Transverse colon (tissue), 3 donors: ENCODE measurements at regions not wholly inside any gene's neighbourhood (a gene's known extent, or its start where the extent isn't known, plus 50 kb on each side); places are given as distances from the start of the nearest gene placed in this dataset.

Experiments used
- EP300 ChIP-seq: sonication (generic); formaldehyde crosslinking; IDR thresholded peaks from one replicate; pipeline ENCODE4 v1.6.1; 2017; ENCODE audit warnings: antibody characterized with exemption, low read depth
- POLR2A ChIP-seq: fragments of 450-650 bp; IDR thresholded peaks from one replicate; pipeline ENCODE4 v1.6.1; 2016; ENCODE audit warnings: antibody characterized with exemption, mild to moderate bottlenecking, moderate library complexity
- TF ChIP-seq, protein P1 (sequence below), 5 experiments: fragments of 200-600 bp in 3 of 5; fragments of 450-650 bp in 2 of 5; sonication (generic) in 3 of 5; IDR thresholded peaks; 1 replicate in 2 of 5; 2 replicates in 3 of 5; pipeline ENCODE4 v1.5.1; 2016 to 2017; ENCODE audit warnings: antibody characterized with exemption in 5 of 5, inconsistent platforms in 3 of 5, mild to moderate bottlenecking in 2 of 5, moderate library complexity in 1 of 5

DNA sequence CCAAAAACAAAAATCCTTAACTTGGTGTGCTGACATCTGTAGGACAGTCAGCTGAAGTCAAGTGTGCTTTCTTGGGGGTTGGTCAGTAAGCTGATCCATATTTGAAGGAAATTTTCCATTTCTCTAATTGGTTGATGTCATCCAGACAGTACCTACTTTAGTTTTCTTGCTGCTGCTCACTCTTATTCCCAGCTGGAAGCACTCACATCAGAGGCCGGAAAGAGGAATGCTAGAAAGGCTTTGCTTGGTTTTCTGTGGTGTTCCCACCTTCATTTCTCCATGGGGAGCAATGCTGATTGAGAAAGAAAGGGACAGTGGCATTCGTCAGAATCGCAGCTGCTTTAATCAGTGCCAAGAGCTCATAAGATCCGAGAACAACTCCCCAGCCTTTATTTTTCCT is 227.0 kb downstream of the C4orf33 start:
- TF ChIP-seq, protein P1, sequence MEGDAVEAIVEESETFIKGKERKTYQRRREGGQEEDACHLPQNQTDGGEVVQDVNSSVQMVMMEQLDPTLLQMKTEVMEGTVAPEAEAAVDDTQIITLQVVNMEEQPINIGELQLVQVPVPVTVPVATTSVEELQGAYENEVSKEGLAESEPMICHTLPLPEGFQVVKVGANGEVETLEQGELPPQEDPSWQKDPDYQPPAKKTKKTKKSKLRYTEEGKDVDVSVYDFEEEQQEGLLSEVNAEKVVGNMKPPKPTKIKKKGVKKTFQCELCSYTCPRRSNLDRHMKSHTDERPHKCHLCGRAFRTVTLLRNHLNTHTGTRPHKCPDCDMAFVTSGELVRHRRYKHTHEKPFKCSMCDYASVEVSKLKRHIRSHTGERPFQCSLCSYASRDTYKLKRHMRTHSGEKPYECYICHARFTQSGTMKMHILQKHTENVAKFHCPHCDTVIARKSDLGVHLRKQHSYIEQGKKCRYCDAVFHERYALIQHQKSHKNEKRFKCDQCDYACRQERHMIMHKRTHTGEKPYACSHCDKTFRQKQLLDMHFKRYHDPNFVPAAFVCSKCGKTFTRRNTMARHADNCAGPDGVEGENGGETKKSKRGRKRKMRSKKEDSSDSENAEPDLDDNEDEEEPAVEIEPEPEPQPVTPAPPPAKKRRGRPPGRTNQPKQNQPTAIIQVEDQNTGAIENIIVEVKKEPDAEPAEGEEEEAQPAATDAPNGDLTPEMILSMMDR (IDR thresholded peaks at IDR 0.05): no peak
- TF ChIP-seq EP300: no peak
- no peak for TF ChIP-seq POLR2A
